HepG2 (cell line): ENCODE measurements at regions not wholly inside any gene's neighbourhood (a gene's known extent, or its start where the extent isn't known, plus 50 kb on each side); places are given as distances from the start of the nearest gene placed in this dataset.

ENCODE experiments used
- CBFB ChIP-seq: sonication (generic); formaldehyde crosslinking; IDR thresholded peaks from 2 replicates; pipeline ENCODE4 v1.4.0; 2020; ENCODE audit warnings: missing genetic modification reagents
- DNMT3B ChIP-seq: conservative IDR thresholded peaks from 2 replicates; pipeline ENCODE4 v1.6.1; 2016; ENCODE audit warnings: missing biosample characterization, control low read depth
- FOSL2 ChIP-seq: sonication (generic); formaldehyde crosslinking; IDR thresholded peaks from 2 replicates; pipeline ENCODE4 v1.4.0; 2020; ENCODE audit warnings: missing genetic modification reagents
- MIXL1 ChIP-seq: IDR thresholded peaks from 2 replicates; pipeline ENCODE4 v1.6.1; 2016
- SPEN ChIP-seq: sonication (generic); formaldehyde crosslinking; IDR thresholded peaks from 2 replicates; pipeline ENCODE4 v1.5.1; 2020; ENCODE audit warnings: low read depth, mild to moderate bottlenecking, missing genetic modification reagents
- TMF1 ChIP-seq: sonication (generic); formaldehyde crosslinking; IDR thresholded peaks from 2 replicates; pipeline ENCODE4 v1.8.1; 2022; ENCODE audit warnings: low read depth, missing genetic modification reagents
- ZNF142 ChIP-seq: sonication (generic); formaldehyde crosslinking; IDR thresholded peaks from 2 replicates; pipeline ENCODE4 v1.4.0; 2020; ENCODE audit warnings: missing genetic modification reagents
- ZNF446 ChIP-seq: sonication (generic); formaldehyde crosslinking; IDR thresholded peaks from 2 replicates; pipeline ENCODE4 v1.5.0; 2020; ENCODE audit warnings: mild to moderate bottlenecking, missing genetic modification reagents
- ZNF576 ChIP-seq: sonication (generic); formaldehyde crosslinking; IDR thresholded peaks from 2 replicates; pipeline ENCODE4 v1.4.0; 2020; ENCODE audit warnings: mild to moderate bottlenecking, missing genetic modification reagents
- ZNF720 ChIP-seq: sonication (generic); formaldehyde crosslinking; IDR thresholded peaks from 2 replicates; pipeline ENCODE4 v1.4.0; 2020; ENCODE audit warnings: missing genetic modification reagents
- TF ChIP-seq, protein P1 (sequence below): sonication (generic); formaldehyde crosslinking; IDR thresholded peaks from 2 replicates; pipeline ENCODE4 v1.8.0; 2022; ENCODE audit warnings: mild to moderate bottlenecking, missing genetic modification reagents, moderate library complexity
- TF ChIP-seq, protein P2 (sequence below): sonication (generic); formaldehyde crosslinking; IDR thresholded peaks from 2 replicates; pipeline ENCODE4 v1.4.0; 2020; ENCODE audit warnings: missing genetic modification reagents
- TF ChIP-seq, protein P3 (sequence below): sonication (generic); formaldehyde crosslinking; IDR thresholded peaks from 2 replicates; pipeline ENCODE4 v1.4.0; 2020; ENCODE audit warnings: missing genetic modification reagents

- no peak for TF ChIP-seq DNMT3B
- TF ChIP-seq, protein P1, sequence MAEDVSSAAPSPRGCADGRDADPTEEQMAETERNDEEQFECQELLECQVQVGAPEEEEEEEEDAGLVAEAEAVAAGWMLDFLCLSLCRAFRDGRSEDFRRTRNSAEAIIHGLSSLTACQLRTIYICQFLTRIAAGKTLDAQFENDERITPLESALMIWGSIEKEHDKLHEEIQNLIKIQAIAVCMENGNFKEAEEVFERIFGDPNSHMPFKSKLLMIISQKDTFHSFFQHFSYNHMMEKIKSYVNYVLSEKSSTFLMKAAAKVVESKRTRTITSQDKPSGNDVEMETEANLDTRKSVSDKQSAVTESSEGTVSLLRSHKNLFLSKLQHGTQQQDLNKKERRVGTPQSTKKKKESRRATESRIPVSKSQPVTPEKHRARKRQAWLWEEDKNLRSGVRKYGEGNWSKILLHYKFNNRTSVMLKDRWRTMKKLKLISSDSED, result no peak
- TF ChIP-seq CBFB, result no peak
- TF ChIP-seq, protein P2, sequence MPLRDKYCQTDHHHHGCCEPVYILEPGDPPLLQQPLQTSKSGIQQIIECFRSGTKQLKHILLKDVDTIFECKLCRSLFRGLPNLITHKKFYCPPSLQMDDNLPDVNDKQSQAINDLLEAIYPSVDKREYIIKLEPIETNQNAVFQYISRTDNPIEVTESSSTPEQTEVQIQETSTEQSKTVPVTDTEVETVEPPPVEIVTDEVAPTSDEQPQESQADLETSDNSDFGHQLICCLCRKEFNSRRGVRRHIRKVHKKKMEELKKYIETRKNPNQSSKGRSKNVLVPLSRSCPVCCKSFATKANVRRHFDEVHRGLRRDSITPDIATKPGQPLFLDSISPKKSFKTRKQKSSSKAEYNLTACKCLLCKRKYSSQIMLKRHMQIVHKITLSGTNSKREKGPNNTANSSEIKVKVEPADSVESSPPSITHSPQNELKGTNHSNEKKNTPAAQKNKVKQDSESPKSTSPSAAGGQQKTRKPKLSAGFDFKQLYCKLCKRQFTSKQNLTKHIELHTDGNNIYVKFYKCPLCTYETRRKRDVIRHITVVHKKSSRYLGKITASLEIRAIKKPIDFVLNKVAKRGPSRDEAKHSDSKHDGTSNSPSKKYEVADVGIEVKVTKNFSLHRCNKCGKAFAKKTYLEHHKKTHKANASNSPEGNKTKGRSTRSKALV (CRISPR knock-in tag), result no peak
- TF ChIP-seq SPEN (CRISPR knock-in tag), result no peak
- TF ChIP-seq ZNF142 (CRISPR knock-in tag), result no peak
- peak; percentile 67 for TF ChIP-seq FOSL2 (CRISPR knock-in tag)
- no peak for TF ChIP-seq TMF1 (CRISPR knock-in tag)
- TF ChIP-seq, protein P3, sequence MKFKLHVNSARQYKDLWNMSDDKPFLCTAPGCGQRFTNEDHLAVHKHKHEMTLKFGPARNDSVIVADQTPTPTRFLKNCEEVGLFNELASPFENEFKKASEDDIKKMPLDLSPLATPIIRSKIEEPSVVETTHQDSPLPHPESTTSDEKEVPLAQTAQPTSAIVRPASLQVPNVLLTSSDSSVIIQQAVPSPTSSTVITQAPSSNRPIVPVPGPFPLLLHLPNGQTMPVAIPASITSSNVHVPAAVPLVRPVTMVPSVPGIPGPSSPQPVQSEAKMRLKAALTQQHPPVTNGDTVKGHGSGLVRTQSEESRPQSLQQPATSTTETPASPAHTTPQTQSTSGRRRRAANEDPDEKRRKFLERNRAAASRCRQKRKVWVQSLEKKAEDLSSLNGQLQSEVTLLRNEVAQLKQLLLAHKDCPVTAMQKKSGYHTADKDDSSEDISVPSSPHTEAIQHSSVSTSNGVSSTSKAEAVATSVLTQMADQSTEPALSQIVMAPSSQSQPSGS (CRISPR knock-in tag), result no peak
- no peak for TF ChIP-seq ZNF446 (CRISPR knock-in tag)
- no peak for TF ChIP-seq ZNF576 (CRISPR knock-in tag)
- TF ChIP-seq MIXL1 (CRISPR knock-in tag), result no peak
- TF ChIP-seq ZNF720, result no peak
These were observed 670.3 kb upstream of the TBX3 start (continued) for GRCh38 chr12:115354007-115354890.
